ENCODE measurements at regions not wholly inside any gene's neighbourhood (a gene's known extent, or its start where the extent isn't known, plus 50 kb on each side); places are given as distances from the start of the nearest gene placed in this dataset.
"Not testable (repeated sequence)": the region's sequence is repeated elsewhere in the genome, so short reads cannot be mapped to it uniquely, and the experiment has no call there.

GRCh38 chr14:89728964-89729363, 225.6 kb downstream of the EFCAB11 start:
- intact Hi-C loops (cut with micrococcal nuclease) = no loop called here

GRCh38 chr14:89726226-89726625, 228.3 kb downstream of the EFCAB11 start:
- H3K4me3 Mint-ChIP-seq; H3K9me3 Mint-ChIP-seq; intact Hi-C loops (cut with micrococcal nuclease); CTCF ChIA-PET; H3K27me3 Mint-ChIP-seq: not testable (repeated sequence)
- Mint-ChIP-seq H3K36me3 (ENCODE audit: low read depth) (peaks cover 11% of the 10 kb centered on the region), H3K4me1 (ENCODE audit: low read depth) (peaks cover 64% of the 10 kb centered on the region), H3K27ac (peak overlapping the region; percentile 100)
- peak; percentile 18 for ATAC-seq
- POLR2A ChIA-PET = interaction anchor here (0.6 kb wide), 1 partner anchor 22 kb away, joined by 3 read pairs; no protein-coding TSS in a partner anchor
- peak; percentile 56 for DNase-seq

More at GRCh38 chr14:89728964-89729363, 225.6 kb downstream of the EFCAB11 start:
- H3K27me3 Mint-ChIP-seq = no peaks in the 10 kb centered on the region
- H3K4me1 Mint-ChIP-seq (ENCODE audit: low read depth) = peaks cover 42% of the 10 kb centered on the region
- H3K4me3 Mint-ChIP-seq = no peak overlapping the region
- ChIA-PET POLR2A (no interaction called here), CTCF (interaction anchor here (1.4 to 2.1 kb wide), 3 partner anchors 11 to 688 kb away, joined by 4 to 8 read pairs (median 4); no protein-coding TSS in a partner anchor)
- H3K9me3 Mint-ChIP-seq = peaks cover 10% of the 10 kb centered on the region
- no peak overlapping the region for H3K27ac Mint-ChIP-seq
- ATAC-seq (no peak), DNase-seq (no peak)
- H3K36me3 Mint-ChIP-seq (ENCODE audit: low read depth) = peaks cover 2% of the 10 kb centered on the region
- no peak for TF ChIP-seq CTCF (IDR thresholded peaks at IDR 0.05)

- Mint-ChIP-seq H3K4me3 (peak overlapping the region; percentile 79), H3K9me3 (peaks cover 11% of the 10 kb centered on the region), H3K36me3 (ENCODE audit: low read depth) (peaks cover 20% of the 10 kb centered on the region), H3K27me3 (no peaks in the 10 kb centered on the region), H3K27ac (peak overlapping the region; percentile 100), H3K4me1 (ENCODE audit: low read depth) (peaks cover 81% of the 10 kb centered on the region)
- ATAC-seq = peak; percentile 20
- TF ChIP-seq CTCF (IDR thresholded peaks at IDR 0.05) = no peak
- no peak for DNase-seq
- intact Hi-C loops (cut with micrococcal nuclease) = loop anchor here (5.0 kb wide), 2 partner anchors 43 to 102 kb away; no protein-coding TSS in a partner anchor
- ChIA-PET POLR2A (no interaction called here), CTCF (no interaction called here)
Measured at GRCh38 chr14:89724628-89724960, 229.9 kb downstream of the EFCAB11 start.

GRCh38 chr14:89723930-89724627, 230.5 kb downstream of the EFCAB11 start:
- CTCF ChIA-PET = interaction anchor here (0.6 kb wide), 1 partner anchor 83 kb away, joined by 3 read pairs; no protein-coding TSS in a partner anchor
- peak overlapping the region; percentile 79 for H3K4me3 Mint-ChIP-seq
- H3K27me3 Mint-ChIP-seq = no peaks in the 10 kb centered on the region
- intact Hi-C loops (cut with micrococcal nuclease) = loop anchor here (5.0 kb wide), 2 partner anchors 43 to 102 kb away; no protein-coding TSS in a partner anchor
- peak overlapping the region; percentile 100 for H3K27ac Mint-ChIP-seq
- H3K4me1 Mint-ChIP-seq (ENCODE audit: low read depth) = peaks cover 84% of the 10 kb centered on the region
- no peak for TF ChIP-seq CTCF (IDR thresholded peaks at IDR 0.05)
- no peak for ATAC-seq
- DNase-seq = no peak
- H3K9me3 Mint-ChIP-seq = peaks cover 11% of the 10 kb centered on the region
- peaks cover 21% of the 10 kb centered on the region for H3K36me3 Mint-ChIP-seq (ENCODE audit: low read depth)
- POLR2A ChIA-PET = interaction anchor here (0.9 kb wide), 1 partner anchor 99 kb away, joined by 3 read pairs; no protein-coding TSS in a partner anchor

GRCh38 chr14:89721956-89722355, 232.6 kb downstream of the EFCAB11 start:
- CTCF ChIA-PET = interaction anchor here (0.7 to 2.3 kb wide), 6 partner anchors 19 to 255 kb away, joined by 3 to 9 read pairs (median 4); no protein-coding TSS in a partner anchor
- Mint-ChIP-seq H3K4me3 (no peak overlapping the region), H3K9me3 (peaks cover 13% of the 10 kb centered on the region), H3K36me3 (ENCODE audit: low read depth) (peaks cover 21% of the 10 kb centered on the region), H3K27me3 (no peaks in the 10 kb centered on the region), H3K4me1 (ENCODE audit: low read depth) (peaks cover 84% of the 10 kb centered on the region), H3K27ac (peak overlapping the region; percentile 100)
- TF ChIP-seq CTCF (IDR thresholded peaks at IDR 0.05) = no peak
- POLR2A ChIA-PET = interaction anchor here (0.7 to 4.3 kb wide), 16 partner anchors 10 to 297 kb away, joined by 3 to 38 read pairs (median 4); no protein-coding TSS in a partner anchor
- DNase-seq (no peak), ATAC-seq (no peak)
- intact Hi-C loops (cut with micrococcal nuclease) = loop anchor here (2.0 to 5.0 kb wide), 3 partner anchors 41 to 100 kb away; no protein-coding TSS in a partner anchor

All from activated CD8-positive, alpha-beta T cell treated with anti-CD3 and anti-CD28 coated beads for 36 hours (primary cell).